ENCODE measurements at regions not wholly inside any gene's neighbourhood (a gene's known extent, or its start where the extent isn't known, plus 50 kb on each side); places are given as distances from the start of the nearest gene placed in this dataset.

DNA sequence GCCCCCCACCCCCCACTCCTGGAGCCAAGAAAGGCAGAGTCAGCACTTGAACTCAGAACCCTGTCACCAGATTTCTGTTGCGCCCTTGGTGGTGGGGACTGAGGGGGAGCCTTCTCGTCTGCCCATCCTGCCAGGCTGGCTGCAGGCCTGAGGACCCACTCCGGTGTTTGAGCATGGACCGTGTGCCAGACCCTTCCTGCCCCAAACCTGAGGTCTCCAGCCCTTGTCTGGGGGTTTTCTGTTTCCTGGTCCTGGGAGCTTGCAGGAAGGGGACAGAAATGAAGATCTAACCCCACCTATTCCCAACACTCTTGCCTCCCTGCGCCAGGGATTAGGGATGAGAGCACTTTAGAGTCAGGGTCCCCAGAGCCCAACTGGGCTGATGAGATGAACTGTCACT lies 190.6 kb downstream of the HAUS1 start:
- H3K4me3 ChIP-seq (ENCODE audit: low read depth, low read length): no peak overlapping the region
- H3K4me1 ChIP-seq (ENCODE audit: control insufficient read depth, insufficient read depth, low read length): no peaks in the 10 kb centered on the region
- H3K9ac ChIP-seq (ENCODE audit: low read length): no peak overlapping the region
- no peaks in the 10 kb centered on the region for H3K36me3 ChIP-seq (ENCODE audit: control insufficient read depth, insufficient read depth, low read length)
- H3K9me3 ChIP-seq (ENCODE audit: control insufficient read depth, insufficient read depth, low read depth, low read length): no peaks in the 10 kb centered on the region
- no peak overlapping the region for H3K27ac ChIP-seq (ENCODE audit: low read depth, low read length)
- no peaks in the 10 kb centered on the region for H3K27me3 ChIP-seq (ENCODE audit: control insufficient read depth, insufficient read depth, low read length)

DNA sequence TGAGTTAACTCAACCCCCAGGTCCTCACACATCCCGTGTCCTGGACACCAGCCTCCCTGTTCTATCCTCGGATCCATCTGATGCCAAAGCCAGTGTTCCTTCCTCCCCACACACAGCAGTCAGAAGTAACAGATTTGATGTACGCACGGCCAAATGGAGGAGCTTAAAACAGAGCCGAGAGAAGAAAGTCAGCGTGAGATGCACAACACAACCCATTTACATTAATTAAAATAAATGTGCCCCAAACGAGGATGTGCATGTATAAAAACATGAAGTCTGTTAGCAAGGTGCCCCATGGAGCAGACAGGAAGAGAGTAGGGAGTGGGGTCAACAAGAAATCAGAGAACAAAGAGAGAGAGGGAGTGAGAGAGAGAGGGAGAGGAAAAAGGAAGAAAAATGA lies 191.2 kb downstream of the HAUS1 start:
- Histone ChIP-seq H3K36me3 (ENCODE audit: control insufficient read depth, insufficient read depth, low read length) (no peaks in the 10 kb centered on the region), H3K9me3 (ENCODE audit: control insufficient read depth, insufficient read depth, low read depth, low read length) (no peaks in the 10 kb centered on the region), H3K27me3 (ENCODE audit: control insufficient read depth, insufficient read depth, low read length) (no peaks in the 10 kb centered on the region), H3K4me3 (ENCODE audit: low read depth, low read length) (no peak overlapping the region), H3K27ac (ENCODE audit: low read depth, low read length) (no peak overlapping the region), H3K4me1 (ENCODE audit: control insufficient read depth, insufficient read depth, low read length) (no peaks in the 10 kb centered on the region), H3K9ac (ENCODE audit: low read length) (no peak overlapping the region)

DNA sequence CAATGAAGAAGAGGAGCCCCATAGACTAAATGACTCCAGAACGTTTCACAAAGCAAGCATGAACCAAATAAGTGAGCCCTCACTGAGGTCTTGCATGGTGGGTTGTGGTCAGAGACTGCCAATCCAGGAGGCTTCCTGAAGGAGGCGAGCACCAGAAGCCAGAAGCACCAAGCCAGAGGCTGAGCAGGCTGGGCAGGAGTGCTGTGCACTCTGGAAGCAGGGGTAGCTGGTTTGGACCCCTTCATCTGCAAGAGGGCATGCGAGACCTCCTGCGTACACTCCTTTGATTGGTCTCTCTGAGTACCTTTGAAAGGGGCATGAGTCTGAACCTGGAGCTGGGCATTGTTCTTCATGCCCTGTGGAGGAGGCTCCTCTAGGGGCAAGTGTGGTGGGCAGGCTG lies 192.5 kb downstream of the HAUS1 start:
- Histone ChIP-seq H3K27ac (ENCODE audit: low read depth, low read length) (no peak overlapping the region), H3K4me1 (ENCODE audit: control insufficient read depth, insufficient read depth, low read length) (no peaks in the 10 kb centered on the region), H3K27me3 (ENCODE audit: control insufficient read depth, insufficient read depth, low read length) (no peaks in the 10 kb centered on the region), H3K9ac (ENCODE audit: low read length) (no peak overlapping the region), H3K36me3 (ENCODE audit: control insufficient read depth, insufficient read depth, low read length) (no peaks in the 10 kb centered on the region), H3K4me3 (ENCODE audit: low read depth, low read length) (no peak overlapping the region), H3K9me3 (ENCODE audit: control insufficient read depth, insufficient read depth, low read depth, low read length) (no peaks in the 10 kb centered on the region)

DNA sequence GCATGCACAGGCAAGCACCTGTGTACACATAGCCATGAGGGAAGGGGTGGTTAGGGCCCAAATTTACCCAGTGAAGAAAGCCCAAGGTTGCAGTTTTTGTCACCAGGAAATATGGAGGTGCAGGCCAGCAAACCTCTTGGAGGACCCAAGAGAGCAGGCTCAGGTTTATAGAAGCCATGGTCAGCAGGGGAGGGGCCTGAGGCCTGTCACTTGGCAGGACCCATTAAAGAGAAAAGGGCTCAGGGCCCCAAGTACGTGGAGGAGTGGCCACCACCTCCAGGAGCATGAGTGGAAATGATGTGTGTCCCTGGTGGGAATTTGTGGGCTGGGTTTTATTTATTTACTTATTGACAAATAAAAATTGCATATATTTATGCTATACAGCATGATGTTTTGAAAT lies 192.9 kb downstream of the HAUS1 start:
- Histone ChIP-seq H3K27me3 (ENCODE audit: control insufficient read depth, insufficient read depth, low read length) (no peaks in the 10 kb centered on the region), H3K4me1 (ENCODE audit: control insufficient read depth, insufficient read depth, low read length) (no peaks in the 10 kb centered on the region), H3K9ac (ENCODE audit: low read length) (no peak overlapping the region), H3K36me3 (ENCODE audit: control insufficient read depth, insufficient read depth, low read length) (no peaks in the 10 kb centered on the region), H3K9me3 (ENCODE audit: control insufficient read depth, insufficient read depth, low read depth, low read length) (no peaks in the 10 kb centered on the region), H3K4me3 (ENCODE audit: low read depth, low read length) (no peak overlapping the region), H3K27ac (ENCODE audit: low read depth, low read length) (no peak overlapping the region)

DNA sequence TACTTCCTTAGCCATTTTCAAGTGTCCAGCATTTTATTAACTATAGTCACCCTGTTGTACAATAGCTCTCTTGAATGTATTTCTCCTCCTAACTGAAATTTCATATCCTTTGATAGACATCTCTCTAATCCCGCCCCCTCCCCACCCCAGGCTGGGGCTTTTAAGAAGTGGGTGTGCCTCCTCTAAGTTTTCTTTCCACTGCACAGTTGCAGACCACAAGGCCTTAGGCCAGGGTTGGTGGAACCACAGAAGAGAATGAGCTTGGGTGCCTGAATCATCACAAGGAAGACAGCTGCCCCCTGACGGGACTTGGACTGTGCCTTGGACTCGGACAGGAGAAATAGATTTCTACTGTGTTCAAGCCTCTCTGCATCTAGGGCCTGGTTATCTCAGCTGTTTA lies 193.4 kb downstream of the HAUS1 start:
- H3K36me3 ChIP-seq (ENCODE audit: control insufficient read depth, insufficient read depth, low read length): no peaks in the 10 kb centered on the region
- H3K4me1 ChIP-seq (ENCODE audit: control insufficient read depth, insufficient read depth, low read length): no peaks in the 10 kb centered on the region
- no peak overlapping the region for H3K27ac ChIP-seq (ENCODE audit: low read depth, low read length)

DNA sequence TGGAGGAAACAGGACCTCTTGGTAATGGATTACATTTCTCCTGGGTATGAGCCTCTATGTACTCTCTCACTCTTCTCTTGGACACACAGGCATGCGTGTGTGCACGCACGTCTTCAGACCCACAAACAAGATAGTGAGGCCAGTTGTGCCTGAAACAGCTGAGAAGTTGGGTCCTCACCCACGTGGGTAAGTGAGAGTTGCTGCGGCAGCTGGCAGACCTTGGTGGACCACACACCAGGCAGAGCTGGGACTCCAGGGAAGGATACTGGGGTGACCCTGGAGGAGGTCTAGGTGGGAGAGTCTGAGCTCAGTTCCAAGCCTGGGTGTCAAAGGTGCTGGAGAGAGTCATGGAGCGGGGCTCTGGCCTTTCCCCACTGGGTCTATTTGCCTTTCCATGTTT lies 194.3 kb downstream of the HAUS1 start:
- Histone ChIP-seq H3K4me1 (ENCODE audit: control insufficient read depth, insufficient read depth, low read length) (no peaks in the 10 kb centered on the region), H3K36me3 (ENCODE audit: control insufficient read depth, insufficient read depth, low read length) (no peaks in the 10 kb centered on the region), H3K9me3 (ENCODE audit: control insufficient read depth, insufficient read depth, low read depth, low read length) (no peaks in the 10 kb centered on the region), H3K27ac (ENCODE audit: low read depth, low read length) (no peak overlapping the region), H3K9ac (ENCODE audit: low read length) (no peak overlapping the region), H3K4me3 (ENCODE audit: low read depth, low read length) (no peak overlapping the region), H3K27me3 (ENCODE audit: control insufficient read depth, insufficient read depth, low read length) (no peaks in the 10 kb centered on the region)

More for the DNA sequence above, 193.4 kb downstream of the HAUS1 start:
- H3K4me3 ChIP-seq (ENCODE audit: low read depth, low read length): no peak overlapping the region
- no peaks in the 10 kb centered on the region for H3K27me3 ChIP-seq (ENCODE audit: control insufficient read depth, insufficient read depth, low read length)
- no peak overlapping the region for H3K9ac ChIP-seq (ENCODE audit: low read length)
- no peaks in the 10 kb centered on the region for H3K9me3 ChIP-seq (ENCODE audit: control insufficient read depth, insufficient read depth, low read depth, low read length)

DNA sequence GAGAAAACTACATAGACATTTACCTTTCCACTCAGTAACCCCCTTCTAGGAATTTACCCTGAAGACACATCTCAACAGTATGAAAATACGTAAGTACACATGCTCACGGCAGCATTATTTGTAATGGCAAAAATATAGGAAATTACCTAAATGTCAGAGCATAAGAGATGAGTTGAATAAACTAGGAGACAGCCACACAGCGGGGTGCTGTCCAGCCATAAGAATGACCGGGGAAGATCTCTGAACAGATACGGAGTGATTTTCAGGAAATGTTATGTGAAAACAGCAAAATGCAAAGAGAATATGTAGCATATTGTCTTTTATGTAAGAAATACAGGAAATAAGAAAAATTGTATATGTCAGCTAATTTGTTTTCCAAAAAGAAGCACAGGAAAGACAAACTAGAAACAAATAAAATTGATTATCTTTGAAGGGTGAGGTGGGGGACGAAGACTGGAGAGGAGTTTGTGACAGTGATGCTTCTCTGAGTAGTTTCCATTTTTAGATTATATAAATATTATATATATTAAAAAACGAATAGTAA lies 195.4 kb downstream of the HAUS1 start:
- Histone ChIP-seq H3K4me3 (ENCODE audit: low read depth, low read length) (no peak overlapping the region), H3K9me3 (ENCODE audit: control insufficient read depth, insufficient read depth, low read depth, low read length) (no peaks in the 10 kb centered on the region; the same call in 1 of the 2 replicates), H3K36me3 (ENCODE audit: control insufficient read depth, insufficient read depth, low read length) (no peaks in the 10 kb centered on the region), H3K27ac (ENCODE audit: low read depth, low read length) (no peak overlapping the region), H3K4me1 (ENCODE audit: control insufficient read depth, insufficient read depth, low read length) (no peaks in the 10 kb centered on the region), H3K27me3 (ENCODE audit: control insufficient read depth, insufficient read depth, low read length) (no peaks in the 10 kb centered on the region), H3K9ac (ENCODE audit: low read length) (no peak overlapping the region)

DNA sequence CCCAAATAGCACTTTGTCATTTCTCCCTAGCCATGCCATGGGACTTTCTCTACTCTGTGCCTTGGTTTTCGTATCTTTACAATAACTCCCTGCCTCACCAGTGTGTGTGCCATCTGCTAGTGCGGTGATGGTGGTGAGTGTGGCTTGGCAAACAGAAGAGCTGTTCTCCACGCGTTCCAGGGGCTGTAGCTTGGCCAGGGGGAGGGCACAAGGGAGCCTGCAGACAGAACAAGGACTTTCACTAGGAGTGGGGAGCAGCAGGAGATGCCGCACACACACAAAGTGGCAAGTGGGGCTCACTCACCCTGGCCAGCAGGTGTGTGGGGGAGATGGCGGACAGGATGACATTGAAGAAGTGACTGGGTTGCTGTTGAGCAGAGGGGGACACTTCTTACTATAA lies 196.9 kb downstream of the HAUS1 start:
- Histone ChIP-seq H3K36me3 (ENCODE audit: control insufficient read depth, insufficient read depth, low read length) (no peaks in the 10 kb centered on the region), H3K27me3 (ENCODE audit: control insufficient read depth, insufficient read depth, low read length) (no peaks in the 10 kb centered on the region), H3K4me3 (ENCODE audit: low read depth, low read length) (no peak overlapping the region), H3K9ac (ENCODE audit: low read length) (no peak overlapping the region), H3K4me1 (ENCODE audit: control insufficient read depth, insufficient read depth, low read length) (no peaks in the 10 kb centered on the region), H3K27ac (ENCODE audit: low read depth, low read length) (no peak overlapping the region), H3K9me3 (ENCODE audit: control insufficient read depth, insufficient read depth, low read depth, low read length) (no peaks in the 10 kb centered on the region; the same call in 1 of the 2 replicates)

DNA sequence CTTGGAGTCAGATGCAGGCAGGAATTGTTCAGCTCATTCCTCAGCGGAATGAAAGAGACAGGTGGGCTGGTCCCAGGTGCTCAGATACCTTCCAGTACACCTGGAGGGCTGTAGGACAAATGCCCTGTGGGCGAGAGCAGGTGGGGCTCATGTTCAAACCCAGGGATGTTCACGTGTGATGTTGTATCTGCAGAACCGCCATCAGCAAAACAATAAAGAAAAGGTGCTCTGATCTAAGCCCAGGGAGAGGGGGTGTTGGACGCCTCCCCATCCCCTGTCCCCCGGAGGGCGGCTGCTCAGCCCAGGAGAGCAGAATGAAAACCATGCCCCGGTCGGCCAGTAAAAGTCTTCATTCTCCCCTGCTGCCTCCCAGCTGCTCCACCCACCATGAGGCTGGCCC lies 197.4 kb downstream of the HAUS1 start:
- Histone ChIP-seq H3K4me1 (ENCODE audit: control insufficient read depth, insufficient read depth, low read length) (no peaks in the 10 kb centered on the region), H3K27ac (ENCODE audit: low read depth, low read length) (no peak overlapping the region), H3K9me3 (ENCODE audit: control insufficient read depth, insufficient read depth, low read depth, low read length) (no peaks in the 10 kb centered on the region; the same call in 1 of the 2 replicates), H3K36me3 (ENCODE audit: control insufficient read depth, insufficient read depth, low read length) (no peaks in the 10 kb centered on the region), H3K27me3 (ENCODE audit: control insufficient read depth, insufficient read depth, low read length) (no peaks in the 10 kb centered on the region), H3K4me3 (ENCODE audit: low read depth, low read length) (no peak overlapping the region), H3K9ac (ENCODE audit: low read length) (no peak overlapping the region)

DNA sequence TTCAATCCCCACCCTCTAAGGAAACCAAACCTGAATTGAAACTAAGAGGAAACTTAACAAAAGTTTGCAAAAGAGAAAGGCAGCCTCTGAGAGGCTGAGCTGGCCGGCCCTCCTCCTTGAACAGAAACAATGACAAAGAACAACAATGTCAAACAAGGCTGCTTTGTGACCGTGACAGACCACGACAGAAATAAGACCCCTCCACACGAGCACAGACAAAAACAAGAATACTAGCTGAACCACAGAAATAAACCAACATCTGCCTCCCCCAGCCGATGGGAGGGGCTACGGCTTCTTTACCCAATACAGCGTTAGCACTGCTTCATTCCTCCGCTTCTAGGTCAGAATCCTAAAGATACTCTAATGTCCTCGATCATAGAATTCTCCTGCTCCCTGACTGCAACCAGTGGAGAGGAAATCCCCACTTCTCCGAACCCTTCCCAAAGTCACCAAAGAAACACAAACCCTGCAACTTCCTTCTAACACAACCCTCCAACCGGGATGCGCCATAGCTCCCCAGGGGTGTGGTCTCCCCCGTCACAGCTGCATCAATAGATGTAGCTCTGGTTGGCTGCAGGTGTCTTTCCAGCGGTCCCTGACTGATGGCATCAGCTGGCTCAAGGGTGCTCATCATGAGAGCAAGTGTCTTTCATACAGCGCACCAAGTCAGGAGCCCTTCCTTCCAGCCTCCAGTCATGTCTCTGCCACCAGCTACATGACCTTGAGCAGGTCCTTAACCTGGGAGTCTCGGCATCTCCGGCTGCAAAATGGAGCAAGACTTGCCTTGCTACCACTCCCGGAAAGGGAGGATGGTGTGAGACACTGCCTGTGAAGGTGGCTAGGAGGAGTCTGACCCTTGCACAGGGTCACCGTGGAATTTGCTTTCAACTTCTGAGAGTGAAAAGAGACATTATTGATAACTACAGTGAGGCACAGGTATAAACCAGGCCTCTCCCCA lies 198.6 kb downstream of the HAUS1 start:
- Histone ChIP-seq H3K9me3 (ENCODE audit: control insufficient read depth, insufficient read depth, low read depth, low read length) (no peaks in the 10 kb centered on the region; the same call in 1 of the 2 replicates), H3K9ac (ENCODE audit: low read length) (no peak overlapping the region), H3K36me3 (ENCODE audit: control insufficient read depth, insufficient read depth, low read length) (no peaks in the 10 kb centered on the region), H3K4me1 (ENCODE audit: control insufficient read depth, insufficient read depth, low read length) (no peaks in the 10 kb centered on the region), H3K4me3 (ENCODE audit: low read depth, low read length) (no peak overlapping the region), H3K27me3 (ENCODE audit: control insufficient read depth, insufficient read depth, low read length) (no peaks in the 10 kb centered on the region), H3K27ac (ENCODE audit: low read depth, low read length) (no peak overlapping the region)

DNA sequence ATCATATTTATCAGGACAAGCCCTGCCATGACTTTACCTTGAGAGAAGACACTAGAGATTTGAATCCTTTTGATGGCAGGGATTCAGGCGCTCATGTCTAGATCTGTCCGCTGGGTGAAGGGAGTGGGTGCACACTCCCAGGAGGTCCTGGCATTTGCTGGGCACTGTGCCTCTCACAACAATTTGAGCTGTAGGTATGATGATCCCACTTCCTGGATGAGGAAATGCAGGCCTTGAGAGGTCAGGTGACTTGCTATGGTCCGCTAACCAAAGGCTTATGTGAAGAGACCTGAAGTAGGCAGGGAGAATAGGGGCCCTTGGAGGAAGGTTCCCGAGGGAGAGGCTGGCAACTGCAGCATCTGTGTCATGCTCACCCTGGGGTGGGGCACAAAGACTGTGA lies 206.1 kb downstream of the HAUS1 start:
- Histone ChIP-seq H3K4me3 (ENCODE audit: low read depth, low read length) (no peak overlapping the region), H3K27me3 (ENCODE audit: control insufficient read depth, insufficient read depth, low read length) (no peaks in the 10 kb centered on the region), H3K27ac (ENCODE audit: low read depth, low read length) (no peak overlapping the region), H3K9ac (ENCODE audit: low read length) (no peak overlapping the region), H3K9me3 (ENCODE audit: control insufficient read depth, insufficient read depth, low read depth, low read length) (no peaks in the 10 kb centered on the region), H3K4me1 (ENCODE audit: control insufficient read depth, insufficient read depth, low read length) (peaks cover 2% of the 10 kb centered on the region; the same call in 1 of the 2 replicates), H3K36me3 (ENCODE audit: control insufficient read depth, insufficient read depth, low read length) (no peaks in the 10 kb centered on the region)
